ENCODE measurements at regions not wholly inside any gene's neighbourhood (a gene's known extent, or its start where the extent isn't known, plus 50 kb on each side); places are given as distances from the start of the nearest gene placed in this dataset.
"Not testable (repeated sequence)": the region's sequence is repeated elsewhere in the genome, so short reads cannot be mapped to it uniquely, and the experiment has no call there.

GRCh38 chr3:132084982-132085381 is 50.2 kb upstream of the CPNE4 start:
- Mint-ChIP-seq H3K4me1 (ENCODE audit: low read depth) (no peaks in the 10 kb centered on the region), H3K27ac (no peak overlapping the region), H3K36me3 (ENCODE audit: low read depth) (no peaks in the 10 kb centered on the region), H3K9me3 (no peaks in the 10 kb centered on the region), H3K4me3 (no peak overlapping the region), H3K27me3 (no peaks in the 10 kb centered on the region)
- intact Hi-C loops (cut with micrococcal nuclease): no loop called here

DNA sequence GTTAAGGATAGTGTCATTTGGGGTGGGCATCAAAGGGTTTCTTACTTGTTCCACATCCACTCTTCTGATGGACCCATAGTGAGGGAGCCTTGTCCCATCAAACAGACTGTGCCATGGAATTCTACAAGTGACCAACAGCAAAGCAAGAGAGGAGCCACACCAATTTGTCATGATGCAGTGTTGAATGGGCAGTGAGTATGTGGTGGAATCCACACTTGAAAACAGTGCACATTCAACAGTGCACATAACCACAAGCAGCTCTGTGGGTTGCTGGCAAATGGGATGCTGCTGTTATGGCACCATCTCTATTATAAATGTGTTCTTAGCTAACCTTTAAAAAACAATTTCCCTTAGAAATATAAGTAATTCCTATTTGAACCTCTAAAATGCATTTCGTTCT is 52.5 kb upstream of the CPNE4 start:
- intact Hi-C loops (cut with micrococcal nuclease): no loop called here
- Mint-ChIP-seq H3K4me1 (ENCODE audit: low read depth) (no peaks in the 10 kb centered on the region), H3K9me3 (no peaks in the 10 kb centered on the region), H3K36me3 (ENCODE audit: low read depth) (no peaks in the 10 kb centered on the region), H3K27me3 (no peaks in the 10 kb centered on the region), H3K27ac (no peak overlapping the region), H3K4me3 (no peak overlapping the region)

GRCh38 chr3:132088291-132088690 is 53.5 kb upstream of the CPNE4 start:
- H3K4me3 Mint-ChIP-seq: no peak overlapping the region
- no peaks in the 10 kb centered on the region for H3K4me1 Mint-ChIP-seq (ENCODE audit: low read depth)
- intact Hi-C loops (cut with micrococcal nuclease): no loop called here

GRCh38 chr3:132090921-132091320 is 56.1 kb upstream of the CPNE4 start:
- Mint-ChIP-seq H3K36me3 (ENCODE audit: low read depth) (no peaks in the 10 kb centered on the region), H3K27me3 (no peaks in the 10 kb centered on the region), H3K4me1 (ENCODE audit: low read depth) (no peaks in the 10 kb centered on the region), H3K4me3 (no peak overlapping the region), H3K9me3 (no peaks in the 10 kb centered on the region), H3K27ac (no peak overlapping the region)
- intact Hi-C loops (cut with micrococcal nuclease): no loop called here

More at GRCh38 chr3:132088291-132088690, 53.5 kb upstream of the CPNE4 start:
- Mint-ChIP-seq H3K27me3 (no peaks in the 10 kb centered on the region), H3K27ac (no peak overlapping the region), H3K36me3 (ENCODE audit: low read depth) (no peaks in the 10 kb centered on the region), H3K9me3 (no peaks in the 10 kb centered on the region)

GRCh38 chr3:132116601-132117000 is 81.8 kb upstream of the CPNE4 start:
- H3K27ac Mint-ChIP-seq: no peak overlapping the region

DNA sequence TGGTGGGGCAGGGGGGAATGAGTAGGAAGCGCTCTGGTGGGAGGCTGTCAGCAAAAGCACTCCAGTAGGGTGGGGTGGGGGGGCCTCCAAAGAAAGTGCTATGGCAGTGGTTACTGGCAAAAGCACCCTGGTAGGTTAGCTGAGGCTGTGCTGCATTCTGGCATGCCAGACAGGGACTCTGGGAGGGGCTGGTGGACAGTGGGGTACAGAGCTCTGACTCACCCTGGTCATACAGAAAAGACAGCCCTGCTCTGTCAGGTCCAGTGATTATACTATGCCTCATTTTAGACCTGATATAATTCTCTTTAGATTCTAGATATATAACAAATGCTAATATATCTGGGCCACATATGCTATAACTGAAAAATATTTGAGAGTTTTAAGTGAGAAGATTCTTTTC is 82.8 kb upstream of the CPNE4 start:
- Mint-ChIP-seq H3K4me3 (no peak overlapping the region), H3K27ac (no peak overlapping the region), H3K27me3 (peaks cover 1% of the 10 kb centered on the region), H3K36me3 (ENCODE audit: low read depth) (no peaks in the 10 kb centered on the region), H3K4me1 (ENCODE audit: low read depth) (no peaks in the 10 kb centered on the region), H3K9me3 (no peaks in the 10 kb centered on the region)
- intact Hi-C loops (cut with micrococcal nuclease): no loop called here

More at GRCh38 chr3:132116601-132117000, 81.8 kb upstream of the CPNE4 start:
- Mint-ChIP-seq H3K36me3 (ENCODE audit: low read depth) (no peaks in the 10 kb centered on the region), H3K4me1 (ENCODE audit: low read depth) (no peaks in the 10 kb centered on the region), H3K9me3 (no peaks in the 10 kb centered on the region), H3K4me3 (no peak overlapping the region), H3K27me3 (no peaks in the 10 kb centered on the region)
- intact Hi-C loops (cut with micrococcal nuclease): no loop called here

DNA sequence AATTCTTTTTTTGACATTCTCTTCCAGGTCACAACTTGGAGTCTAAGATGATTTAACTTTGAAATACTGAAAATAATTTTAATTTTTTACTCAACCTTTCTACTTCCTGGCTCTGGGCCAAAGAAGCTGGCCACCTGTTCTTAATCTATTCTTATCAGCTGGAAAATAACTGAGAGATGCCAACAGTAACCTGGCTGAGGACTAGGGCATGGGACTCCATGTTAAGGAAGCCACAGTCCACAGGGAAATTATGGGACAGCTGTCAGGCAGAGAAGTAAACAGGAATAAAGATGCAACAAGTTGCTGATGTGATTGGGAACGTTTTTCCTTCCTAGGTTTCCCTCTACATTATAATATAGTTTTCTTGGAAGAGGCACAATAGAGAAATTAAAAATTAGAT is 84.7 kb upstream of the CPNE4 start:
- no peaks in the 10 kb centered on the region for H3K4me1 Mint-ChIP-seq (ENCODE audit: low read depth)
- no peaks in the 10 kb centered on the region for H3K9me3 Mint-ChIP-seq
- H3K27ac Mint-ChIP-seq: no peak overlapping the region
- H3K4me3 Mint-ChIP-seq: no peak overlapping the region
- intact Hi-C loops (cut with micrococcal nuclease): no loop called here
- H3K36me3 Mint-ChIP-seq (ENCODE audit: low read depth): no peaks in the 10 kb centered on the region
- peaks cover 1% of the 10 kb centered on the region for H3K27me3 Mint-ChIP-seq

GRCh38 chr3:132124096-132124495 is 89.3 kb upstream of the CPNE4 start:
- Mint-ChIP-seq H3K4me1 (ENCODE audit: low read depth) (no peaks in the 10 kb centered on the region), H3K36me3 (ENCODE audit: low read depth) (no peaks in the 10 kb centered on the region), H3K27ac (no peak overlapping the region), H3K27me3 (peaks cover 1% of the 10 kb centered on the region), H3K4me3 (no peak overlapping the region), H3K9me3 (no peaks in the 10 kb centered on the region)
- intact Hi-C loops (cut with micrococcal nuclease): no loop called here

DNA sequence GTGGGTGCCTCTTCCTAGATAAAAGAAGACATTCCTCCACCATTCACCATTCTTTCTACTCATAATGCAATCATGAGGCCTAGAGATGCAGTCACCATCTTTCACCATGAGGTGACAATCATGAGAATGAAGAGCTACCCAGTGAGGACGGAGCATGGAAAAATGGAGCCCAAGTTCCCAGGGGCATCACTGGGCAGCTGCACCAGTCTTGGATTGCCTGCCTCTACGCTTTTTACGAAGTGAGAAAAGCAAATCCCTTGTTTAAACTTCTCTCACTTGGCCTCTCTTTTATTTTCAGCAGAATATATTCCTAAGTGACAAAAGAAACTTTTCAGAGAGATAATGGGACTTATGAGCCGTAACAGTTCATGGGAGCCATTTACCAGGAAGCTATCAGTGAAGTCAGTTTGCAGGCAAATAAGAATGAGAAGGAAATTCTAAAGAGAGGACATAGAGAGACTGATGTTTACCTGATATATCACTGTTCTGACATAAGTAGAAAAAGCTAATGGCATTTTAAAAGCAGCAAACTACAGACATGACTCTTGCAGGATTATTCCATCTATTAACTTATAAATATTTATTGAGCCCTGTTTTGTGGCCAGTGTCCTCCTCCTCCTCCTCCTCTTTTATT is 90.0 kb upstream of the CPNE4 start:
- intact Hi-C loops (cut with micrococcal nuclease): no loop called here
- Mint-ChIP-seq H3K36me3 (ENCODE audit: low read depth) (no peaks in the 10 kb centered on the region), H3K27ac (no peak overlapping the region), H3K4me1 (ENCODE audit: low read depth) (no peaks in the 10 kb centered on the region), H3K4me3 (no peak overlapping the region), H3K9me3 (no peaks in the 10 kb centered on the region), H3K27me3 (peaks cover 1% of the 10 kb centered on the region)

- Mint-ChIP-seq H3K27ac (no peak overlapping the region), H3K4me1 (ENCODE audit: low read depth) (no peaks in the 10 kb centered on the region), H3K27me3 (peaks cover 16% of the 10 kb centered on the region), H3K9me3 (no peaks in the 10 kb centered on the region), H3K4me3 (no peak overlapping the region), H3K36me3 (ENCODE audit: low read depth) (no peaks in the 10 kb centered on the region)
- intact Hi-C loops (cut with micrococcal nuclease): no loop called here
Measured at GRCh38 chr3:132134611-132135010, 99.8 kb upstream of the CPNE4 start.

- no peaks in the 10 kb centered on the region for H3K36me3 Mint-ChIP-seq (ENCODE audit: low read depth)
- no peak overlapping the region for H3K27ac Mint-ChIP-seq
- intact Hi-C loops (cut with micrococcal nuclease): no loop called here
- H3K4me3 Mint-ChIP-seq: no peak overlapping the region
- no peaks in the 10 kb centered on the region for H3K9me3 Mint-ChIP-seq
- no peaks in the 10 kb centered on the region for H3K4me1 Mint-ChIP-seq (ENCODE audit: low read depth)
- peaks cover 16% of the 10 kb centered on the region for H3K27me3 Mint-ChIP-seq
Measured at GRCh38 chr3:132135628-132136333, 101.0 kb upstream of the CPNE4 start.

- Mint-ChIP-seq H3K4me3 (no peak overlapping the region), H3K4me1 (ENCODE audit: low read depth) (no peaks in the 10 kb centered on the region), H3K27ac (no peak overlapping the region), H3K27me3 (peaks cover 16% of the 10 kb centered on the region), H3K9me3 (no peaks in the 10 kb centered on the region), H3K36me3 (ENCODE audit: low read depth) (no peaks in the 10 kb centered on the region)
- intact Hi-C loops (cut with micrococcal nuclease): no loop called here
Measured at GRCh38 chr3:132136334-132136716, 101.5 kb upstream of the CPNE4 start.

- H3K27me3 Mint-ChIP-seq: peaks cover 16% of the 10 kb centered on the region
- H3K36me3 Mint-ChIP-seq (ENCODE audit: low read depth); H3K9me3 Mint-ChIP-seq; intact Hi-C loops (cut with micrococcal nuclease); H3K27ac Mint-ChIP-seq; H3K4me3 Mint-ChIP-seq; H3K4me1 Mint-ChIP-seq (ENCODE audit: low read depth): not testable (repeated sequence)
Measured at GRCh38 chr3:132136902-132137301, 102.1 kb upstream of the CPNE4 start.

DNA sequence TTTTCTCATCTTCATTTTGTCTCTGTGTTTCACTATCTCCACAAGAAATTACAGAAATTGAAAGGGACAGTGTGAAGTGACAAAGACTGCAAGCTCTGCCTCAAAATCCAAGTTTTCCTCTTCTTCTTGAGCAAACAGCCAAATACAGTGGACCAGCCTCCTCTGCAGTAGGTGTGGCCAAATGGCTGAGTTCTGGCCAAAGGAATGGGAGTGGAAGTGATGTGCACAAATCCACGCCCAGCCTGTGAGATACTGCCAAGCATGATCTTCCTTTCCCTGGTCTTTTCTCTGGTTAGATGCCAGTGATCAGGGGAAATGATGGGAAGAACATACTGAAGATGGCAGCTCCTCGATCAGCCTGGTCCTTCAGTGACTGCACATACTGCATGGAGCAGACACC is 111.0 kb upstream of the CPNE4 start:
- intact Hi-C loops (cut with micrococcal nuclease): no loop called here
- H3K36me3 Mint-ChIP-seq (ENCODE audit: low read depth): no peaks in the 10 kb centered on the region

GRCh38 chr3:132154619-132155018 is 119.8 kb upstream of the CPNE4 start:
- Mint-ChIP-seq H3K27me3 (peaks cover 6% of the 10 kb centered on the region), H3K4me1 (ENCODE audit: low read depth) (no peaks in the 10 kb centered on the region), H3K36me3 (ENCODE audit: low read depth) (no peaks in the 10 kb centered on the region), H3K4me3 (no peak overlapping the region), H3K9me3 (no peaks in the 10 kb centered on the region), H3K27ac (no peak overlapping the region)
- intact Hi-C loops (cut with micrococcal nuclease): no loop called here

More for the DNA sequence above, 111.0 kb upstream of the CPNE4 start:
- Mint-ChIP-seq H3K9me3 (no peaks in the 10 kb centered on the region), H3K27ac (no peak overlapping the region), H3K27me3 (no peaks in the 10 kb centered on the region), H3K4me1 (ENCODE audit: low read depth) (no peaks in the 10 kb centered on the region), H3K4me3 (no peak overlapping the region)

Data from dendritic cell treated with granulocyte-macrophage colony-stimulating factor and Interleukin-4, amounts not matched to agents 40 ng/mL and 50 ng/mL, for 4 days (primary cell).